Amniotic epithelial cell (primary cell): ENCODE measurements at regions not wholly inside any gene's neighbourhood (a gene's known extent, or its start where the extent isn't known, plus 50 kb on each side); places are given as distances from the start of the nearest gene placed in this dataset.
"Not testable (repeated sequence)": the region's sequence is repeated elsewhere in the genome, so short reads cannot be mapped to it uniquely, and the experiment has no call there.

ENCODE experiments used
- DNase-seq: peaks from one replicate; pipeline ENCODE4 v3.0.0-alpha.2; 2010; ENCODE audit warnings: low read depth

DNA sequence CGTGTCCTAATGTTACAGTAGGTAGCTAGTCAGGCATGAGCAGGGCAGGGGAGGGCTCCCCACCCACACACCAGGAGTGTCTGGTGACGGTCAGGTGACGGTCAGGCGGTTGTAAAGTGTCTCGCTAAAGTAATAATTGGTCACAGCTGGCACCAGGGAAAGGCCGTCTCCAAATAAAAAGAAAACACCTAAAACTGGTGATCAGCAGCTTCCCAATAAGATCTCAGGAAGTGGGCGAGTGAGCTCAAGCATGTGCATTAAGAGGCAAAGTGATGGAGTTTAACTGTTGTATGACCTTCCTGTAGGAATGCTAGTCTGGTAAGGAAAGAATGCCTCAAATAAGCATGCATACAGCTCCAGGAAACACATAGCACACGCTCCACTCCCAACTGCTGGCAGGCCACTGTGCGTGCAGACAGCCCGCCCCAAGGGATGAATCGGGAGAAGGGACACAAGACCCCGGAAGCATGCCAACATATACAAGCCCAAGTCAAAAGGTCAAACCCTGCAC lies 177.1 kb downstream of the RNF144A start:
- no peak for DNase-seq

- DNase-seq: no peak
Observed at GRCh38 chr2:7096726-7097352, 179.6 kb downstream of the RNF144A start.

DNA sequence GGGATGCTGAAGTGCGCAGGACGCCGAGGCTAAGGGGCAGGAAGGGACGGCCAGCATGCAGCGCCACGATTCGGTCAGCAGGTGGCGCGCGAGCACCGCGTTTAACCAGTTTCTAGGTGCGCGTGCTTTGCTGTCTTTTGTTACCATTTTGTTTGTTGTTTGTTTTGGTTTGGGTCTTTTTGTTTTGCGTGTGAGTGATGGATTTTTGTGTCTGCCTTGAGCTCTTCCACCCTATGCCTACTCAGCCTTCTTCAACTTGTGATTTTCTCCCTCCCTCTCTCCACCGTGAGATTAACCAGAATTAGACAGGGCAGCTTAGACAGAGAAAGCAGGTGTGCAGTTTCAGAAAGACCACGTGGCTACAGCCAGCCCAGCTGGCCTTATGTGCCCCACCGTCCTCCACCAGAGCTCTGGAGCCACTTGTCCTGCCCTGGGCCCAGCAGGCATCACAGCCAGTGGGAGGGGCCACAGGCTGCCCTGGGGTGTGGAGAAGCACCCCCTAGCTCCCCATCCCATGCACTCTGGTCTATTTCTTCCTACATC lies 180.2 kb downstream of the RNF144A start:
- DNase-seq: peak; percentile 35

DNA sequence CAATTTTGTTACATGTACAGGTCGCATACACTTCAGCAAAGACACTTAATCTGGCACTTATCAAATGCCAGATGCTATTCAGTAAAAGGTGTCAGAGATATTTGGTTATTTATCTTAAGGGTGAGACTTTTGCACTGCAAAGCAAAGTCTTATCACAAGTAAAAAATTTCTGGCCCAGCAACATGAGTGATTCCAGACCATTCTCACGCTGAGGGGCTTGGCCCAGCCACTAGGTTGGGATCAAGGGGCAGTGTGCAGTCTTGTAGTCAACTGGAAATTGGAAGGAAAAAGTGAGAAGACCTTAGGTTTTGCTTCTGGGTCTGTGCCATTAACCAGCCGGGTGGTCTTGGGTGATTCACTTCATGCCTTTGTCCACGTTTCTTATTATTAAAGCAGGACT lies 181.6 kb downstream of the RNF144A start:
- DNase-seq: no peak

DNA sequence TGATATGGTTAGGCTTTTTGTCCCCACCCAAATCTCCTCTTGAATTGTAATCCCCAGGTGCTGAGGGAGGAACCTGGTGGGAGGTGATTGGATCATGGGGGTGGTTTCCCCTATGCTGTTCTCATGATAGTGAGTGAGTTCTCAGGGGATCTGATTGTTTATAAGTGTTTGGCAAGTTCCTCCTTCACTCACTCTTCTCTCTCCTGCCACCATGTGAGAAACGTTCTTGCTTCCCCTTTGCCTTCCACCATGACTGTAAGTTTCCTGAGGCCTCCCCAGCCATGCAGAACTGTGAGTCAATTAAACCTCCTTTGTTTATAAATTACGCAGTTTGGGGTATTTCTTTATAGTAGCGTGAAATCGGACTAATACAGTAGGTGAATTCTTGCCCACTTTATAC lies 182.5 kb downstream of the RNF144A start:
- DNase-seq: not testable (repeated sequence)

DNA sequence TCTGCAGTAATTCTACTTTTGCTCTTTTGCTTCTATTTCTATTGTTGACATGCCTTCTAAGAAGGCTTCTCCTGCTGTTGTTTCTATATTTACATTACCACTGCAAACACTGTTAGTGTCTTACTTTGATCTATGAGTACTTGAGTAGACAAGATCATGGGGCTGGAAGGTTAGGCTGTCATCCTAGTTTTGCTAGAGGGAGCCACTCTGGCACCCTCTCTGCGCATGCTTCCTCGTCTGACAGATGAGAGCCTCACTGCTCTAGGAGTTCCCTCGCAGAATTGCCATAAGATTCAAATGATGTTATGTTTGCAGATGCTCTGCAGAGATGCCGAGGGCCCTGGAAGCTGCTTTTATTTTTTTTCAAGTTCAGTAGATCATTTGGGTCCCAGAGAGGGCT lies 185.6 kb downstream of the RNF144A start:
- DNase-seq: no peak

DNA sequence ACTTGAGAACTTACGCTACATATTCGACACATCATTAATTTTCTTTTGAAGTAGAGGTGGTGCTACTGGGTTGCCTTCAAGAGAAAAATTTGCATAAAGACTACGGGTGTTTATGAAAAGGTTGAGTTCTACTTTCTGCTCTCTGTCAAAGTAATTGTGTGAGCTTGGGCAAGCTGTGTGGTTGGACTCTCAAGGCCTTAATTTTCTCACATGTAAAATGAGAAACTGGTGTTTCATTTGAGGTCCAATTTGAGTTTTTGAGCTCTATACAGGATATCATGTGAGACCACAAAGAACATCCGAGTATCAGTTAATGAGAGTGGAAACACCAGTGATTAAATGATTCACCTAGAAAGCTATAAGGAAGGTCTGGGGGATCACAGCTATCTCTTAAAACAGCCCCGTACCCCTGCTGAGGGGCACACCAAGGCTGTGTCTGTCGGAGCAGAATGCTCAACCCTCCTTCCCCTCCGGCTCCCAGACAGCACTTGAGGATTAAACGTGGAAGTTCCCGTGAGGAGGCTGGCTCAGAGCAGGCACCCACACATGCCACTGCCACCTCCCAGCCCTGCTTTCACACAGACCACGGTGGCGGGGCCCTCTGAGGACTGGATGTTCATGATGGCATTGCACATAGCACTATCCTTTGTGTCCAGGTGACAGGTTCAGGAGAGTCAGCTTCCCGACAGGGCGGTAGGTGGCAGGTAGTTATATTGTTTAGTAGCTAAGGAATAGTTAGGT lies 191.8 kb downstream of the RNF144A start:
- no peak for DNase-seq

- DNase-seq: no peak
Observed at GRCh38 chr2:7109533-7109885, 192.3 kb downstream of the RNF144A start.

GRCh38 chr2:7111626-7112025 lies 194.4 kb downstream of the RNF144A start:
- DNase-seq: no peak

DNA sequence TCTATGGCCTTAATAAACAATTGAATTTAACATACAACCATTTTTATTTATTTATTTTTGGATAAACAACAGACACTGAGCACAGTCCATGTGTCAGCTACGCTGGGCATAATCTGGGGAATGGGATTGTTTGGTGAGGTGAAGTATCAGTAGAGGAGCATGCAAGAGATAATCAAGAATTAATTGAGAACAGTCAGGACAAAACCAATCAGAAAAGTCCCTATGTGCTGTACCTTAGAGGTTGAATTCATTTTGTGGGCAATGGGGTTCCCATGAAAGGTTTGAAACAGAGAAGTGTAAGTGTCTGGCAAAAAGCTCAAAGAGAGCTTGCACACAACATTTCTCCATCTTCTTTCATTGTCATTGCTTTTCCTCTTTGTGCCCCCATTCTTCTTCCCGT lies 198.2 kb downstream of the RNF144A start:
- DNase-seq: no peak

GRCh38 chr2:7115906-7116305 lies 198.7 kb downstream of the RNF144A start:
- no peak for DNase-seq

DNA sequence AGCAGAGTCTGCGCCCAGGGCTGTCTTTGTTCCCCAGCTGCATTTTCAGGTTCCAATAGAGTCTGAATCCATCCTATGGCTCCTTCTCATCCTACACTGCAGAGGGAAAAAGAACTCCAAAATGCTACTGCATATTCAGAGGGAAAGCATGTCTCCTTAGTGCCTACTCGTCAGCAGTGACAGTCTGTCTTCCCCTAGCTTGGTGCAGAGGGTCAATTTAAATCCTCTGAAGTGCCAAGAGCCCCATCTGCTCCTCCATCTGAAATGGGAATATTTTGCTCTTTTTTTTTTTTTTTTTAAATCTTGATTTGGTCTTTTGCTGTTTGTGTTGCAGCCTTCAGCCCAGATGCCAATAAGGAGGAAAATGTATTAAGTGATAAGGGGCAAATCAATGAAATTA lies 199.3 kb downstream of the RNF144A start:
- no peak for DNase-seq

DNA sequence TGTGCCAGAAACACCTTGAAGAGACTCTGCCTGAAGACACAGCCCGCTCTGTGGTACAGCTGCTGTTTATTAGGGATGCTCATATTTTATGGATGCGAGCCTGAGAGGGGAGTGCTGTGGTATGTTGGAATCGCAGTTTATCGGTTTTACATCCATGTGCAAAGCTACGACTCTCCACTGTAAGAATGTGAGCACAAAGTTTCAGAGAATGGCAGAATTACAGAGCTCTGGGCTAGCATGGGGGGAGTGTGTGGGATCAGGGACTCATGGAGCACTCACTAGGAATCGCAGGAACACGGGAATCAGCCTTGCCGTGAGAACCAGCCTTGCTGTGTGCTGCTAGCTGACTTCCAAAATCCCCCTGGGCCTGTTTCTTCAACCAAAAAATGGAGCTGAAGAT lies 199.9 kb downstream of the RNF144A start:
- no peak for DNase-seq

GRCh38 chr2:7118606-7119131 lies 201.5 kb downstream of the RNF144A start:
- no peak for DNase-seq

DNA sequence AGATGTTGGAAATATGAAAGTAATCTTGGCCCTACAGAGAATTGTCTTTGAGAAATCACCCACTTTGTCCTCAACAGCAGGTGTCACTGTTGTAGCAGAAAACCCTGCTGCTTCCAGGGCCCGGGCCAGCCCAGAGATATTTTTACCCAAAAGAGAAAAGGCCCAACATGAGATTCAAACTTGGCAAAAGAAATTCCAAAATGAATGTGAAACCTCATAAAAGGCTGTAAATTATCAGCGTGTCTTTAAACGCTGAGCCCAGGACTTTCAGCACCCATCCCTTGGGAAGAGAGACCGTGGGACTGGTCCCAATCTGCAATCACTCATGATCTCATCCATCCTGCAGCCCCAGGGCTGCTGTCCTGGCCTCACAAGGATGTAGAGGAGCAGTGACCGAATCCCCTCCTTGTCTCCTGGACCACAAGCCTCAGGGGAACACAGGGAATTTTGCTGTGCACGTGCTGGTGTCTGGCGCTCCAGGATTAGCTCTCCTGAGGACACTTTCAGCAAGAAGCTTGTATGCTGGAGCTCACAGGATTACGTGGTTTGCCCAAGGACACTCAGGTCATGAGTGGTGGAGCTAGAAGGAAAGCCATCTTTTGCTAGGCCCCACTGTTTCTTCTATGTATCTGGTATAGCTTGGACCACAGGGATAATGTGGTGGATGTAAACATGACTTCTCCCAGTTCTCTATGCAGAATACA lies 202.1 kb downstream of the RNF144A start:
- peak; percentile 21 for DNase-seq

- no peak for DNase-seq
Observed at GRCh38 chr2:7121851-7122250, 204.6 kb downstream of the RNF144A start.

- DNase-seq: no peak
Observed at GRCh38 chr2:7127156-7127555, 209.9 kb downstream of the RNF144A start.

DNA sequence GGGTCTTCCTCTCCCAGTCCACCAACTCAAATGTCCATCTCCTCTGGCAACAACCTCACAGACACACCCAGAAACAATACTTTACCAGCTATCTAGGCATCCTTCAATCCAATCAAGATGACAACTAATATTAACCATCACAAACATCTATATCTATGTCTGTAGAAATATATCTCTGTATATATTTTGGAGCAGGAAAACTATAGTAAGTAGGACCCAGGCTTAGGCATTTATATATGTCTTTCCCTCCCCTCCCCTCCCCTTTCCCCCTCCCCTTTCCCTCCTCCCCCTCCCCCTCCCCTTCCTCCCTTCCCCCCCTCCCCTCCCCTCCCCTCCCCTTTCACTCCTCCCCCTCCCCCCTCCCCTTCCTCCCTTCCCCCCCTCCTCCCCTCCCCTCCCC lies 210.5 kb downstream of the RNF144A start:
- DNase-seq: no peak

GRCh38 chr2:7131261-7131660 lies 214.0 kb downstream of the RNF144A start:
- DNase-seq: no peak

GRCh38 chr2:7132753-7133152 lies 215.5 kb downstream of the RNF144A start:
- DNase-seq: no peak

- no peak for DNase-seq
Observed at GRCh38 chr2:7133521-7133920, 216.3 kb downstream of the RNF144A start.

DNA sequence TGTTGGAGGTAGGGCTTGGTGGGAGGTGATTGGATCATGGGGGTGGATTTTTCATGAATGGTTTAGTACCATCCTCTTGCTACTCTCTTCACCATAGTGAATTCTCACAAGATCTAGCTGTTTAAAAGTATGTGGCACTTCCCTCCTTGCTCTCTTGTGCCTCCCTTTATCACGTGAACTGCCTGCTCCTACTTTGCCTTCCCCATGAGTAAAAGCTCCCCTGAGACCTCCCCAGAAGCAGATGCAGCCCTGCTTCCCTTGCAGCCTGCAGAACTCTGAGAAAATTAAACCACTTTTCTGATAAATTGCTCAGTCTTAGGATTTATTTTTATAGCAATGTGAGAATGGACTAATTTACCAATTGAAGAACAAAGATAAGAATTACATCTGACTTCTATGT lies 223.1 kb downstream of the RNF144A start:
- DNase-seq: no peak

DNA sequence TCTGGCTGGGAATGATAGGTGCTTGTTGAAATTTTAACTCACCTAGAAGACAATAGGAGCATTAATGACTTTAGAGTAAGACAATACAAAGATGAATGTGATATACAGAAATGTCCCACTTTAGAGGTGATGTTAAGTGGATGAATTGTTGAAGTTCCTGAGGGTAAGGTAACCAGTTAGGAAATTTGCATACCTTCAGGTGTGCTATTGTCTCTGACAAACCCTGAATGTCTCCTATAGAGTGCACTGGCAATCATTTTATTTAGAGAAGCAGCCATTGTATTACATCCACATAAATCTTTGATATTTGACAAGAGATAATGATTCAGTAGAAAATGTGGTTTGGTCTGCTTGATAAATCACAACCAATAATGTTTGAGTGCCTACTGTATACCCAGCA lies 228.5 kb downstream of the RNF144A start:
- no peak for DNase-seq
